Parathyroid adenoma (tissue), 2 donors: ENCODE measurements at regions not wholly inside any gene's neighbourhood (a gene's known extent, or its start where the extent isn't known, plus 50 kb on each side); places are given as distances from the start of the nearest gene placed in this dataset.

Source experiments
- H2AFZ ChIP-seq: fragments of 300-600 bp; sonication (generic); one replicate; pipeline ENCODE4 v1.7.0; 2017; ENCODE audit warnings: antibody characterized with exemption, mild to moderate bottlenecking
- H3K27ac ChIP-seq: fragments of 300-600 bp; sonication (generic); one replicate; pipeline ENCODE4 v1.7.0; 2017
- H3K27me3 ChIP-seq: fragments of 300-600 bp; sonication (generic); one replicate; pipeline ENCODE4 v1.7.0; 2017; ENCODE audit warnings: low read length; ENCODE audit not compliant: control insufficient read depth, insufficient read depth
- H3K36me3 ChIP-seq: fragments of 300-600 bp; sonication (generic); one replicate; pipeline ENCODE4 v1.7.0; 2017; ENCODE audit warnings: low read length; ENCODE audit not compliant: control insufficient read depth, insufficient read depth
- H3K4me1 ChIP-seq: fragments of 300-600 bp; sonication (generic); one replicate; pipeline ENCODE4 v1.7.0; 2017; ENCODE audit warnings: control low read depth
- H3K4me2 ChIP-seq: fragments of 300-600 bp; sonication (generic); one replicate; pipeline ENCODE4 v1.7.0; 2017; ENCODE audit warnings: low read length
- H3K4me3 ChIP-seq: fragments of 300-600 bp; sonication (generic); one replicate; pipeline ENCODE4 v1.7.0; 2017; ENCODE audit warnings: low read depth, low read length
- H3K79me2 ChIP-seq: fragments of 300-600 bp; sonication (generic); one replicate; pipeline ENCODE4 v1.7.0; 2017; ENCODE audit warnings: control low read depth
- H3K9ac ChIP-seq: fragments of 300-600 bp; sonication (generic); one replicate; pipeline ENCODE4 v1.7.0; 2017; ENCODE audit warnings: mild to moderate bottlenecking
- H3K9me3 ChIP-seq: fragments of 300-600 bp; sonication (generic); one replicate; pipeline ENCODE4 v1.7.0; 2017; ENCODE audit warnings: low read length; ENCODE audit not compliant: control insufficient read depth
- CTCF ChIP-seq: fragments of 300-600 bp; sonication (generic); IDR thresholded peaks from one replicate; pipeline ENCODE4 v1.7.0; 2017; ENCODE audit warnings: antibody characterized with exemption, mild to moderate bottlenecking
- donor health status: primary hyperparathyroidism.

GRCh38 chr22:49209452-49210195, 618.0 kb downstream of the BRD1 start:
- Histone ChIP-seq H3K4me1 (no peaks in the 10 kb centered on the region), H3K9me3 (no peaks in the 10 kb centered on the region), H3K9ac (no peak overlapping the region), H3K27me3 (no peaks in the 10 kb centered on the region), H3K79me2 (no peaks in the 10 kb centered on the region), H3K4me2 (no peak overlapping the region), H3K4me3 (no peak overlapping the region), H2AFZ (no peak overlapping the region), H3K36me3 (no peaks in the 10 kb centered on the region), H3K27ac (no peak overlapping the region)
- no peak for TF ChIP-seq CTCF

- H3K4me1 ChIP-seq: no peaks in the 10 kb centered on the region
- H3K27me3 ChIP-seq: no peaks in the 10 kb centered on the region
- no peak overlapping the region for H3K4me2 ChIP-seq
- no peak overlapping the region for H3K9ac ChIP-seq
- no peak for TF ChIP-seq CTCF
- H3K4me3 ChIP-seq: no peak overlapping the region
- no peaks in the 10 kb centered on the region for H3K36me3 ChIP-seq
- H3K27ac ChIP-seq: no peak overlapping the region
- no peaks in the 10 kb centered on the region for H3K79me2 ChIP-seq
- H3K9me3 ChIP-seq: no peaks in the 10 kb centered on the region
- no peak overlapping the region for H2AFZ ChIP-seq
These were observed 618.9 kb downstream of the BRD1 start for GRCh38 chr22:49208768-49209252.

- Histone ChIP-seq H3K36me3 (no peaks in the 10 kb centered on the region), H3K79me2 (no peaks in the 10 kb centered on the region), H3K9ac (no peak overlapping the region), H2AFZ (no peak overlapping the region), H3K9me3 (no peaks in the 10 kb centered on the region), H3K27ac (no peak overlapping the region), H3K27me3 (no peaks in the 10 kb centered on the region), H3K4me2 (no peak overlapping the region), H3K4me3 (no peak overlapping the region), H3K4me1 (no peaks in the 10 kb centered on the region)
- TF ChIP-seq CTCF: no peak
These were observed 619.7 kb downstream of the BRD1 start for GRCh38 chr22:49208004-49208402.

GRCh38 chr22:49207008-49208003, 620.4 kb downstream of the BRD1 start:
- H3K27me3 ChIP-seq: no peaks in the 10 kb centered on the region
- H3K9me3 ChIP-seq: no peaks in the 10 kb centered on the region
- H3K79me2 ChIP-seq: no peaks in the 10 kb centered on the region
- H3K4me3 ChIP-seq: no peak overlapping the region
- no peak for TF ChIP-seq CTCF
- H3K4me2 ChIP-seq: no peak overlapping the region
- H3K27ac ChIP-seq: no peak overlapping the region
- no peak overlapping the region for H3K9ac ChIP-seq
- H3K36me3 ChIP-seq: no peaks in the 10 kb centered on the region
- H2AFZ ChIP-seq: no peak overlapping the region
- H3K4me1 ChIP-seq: no peaks in the 10 kb centered on the region
